ENCODE measurements at regions not wholly inside any gene's neighbourhood (a gene's known extent, or its start where the extent isn't known, plus 50 kb on each side); places are given as distances from the start of the nearest gene placed in this dataset.

DNA sequence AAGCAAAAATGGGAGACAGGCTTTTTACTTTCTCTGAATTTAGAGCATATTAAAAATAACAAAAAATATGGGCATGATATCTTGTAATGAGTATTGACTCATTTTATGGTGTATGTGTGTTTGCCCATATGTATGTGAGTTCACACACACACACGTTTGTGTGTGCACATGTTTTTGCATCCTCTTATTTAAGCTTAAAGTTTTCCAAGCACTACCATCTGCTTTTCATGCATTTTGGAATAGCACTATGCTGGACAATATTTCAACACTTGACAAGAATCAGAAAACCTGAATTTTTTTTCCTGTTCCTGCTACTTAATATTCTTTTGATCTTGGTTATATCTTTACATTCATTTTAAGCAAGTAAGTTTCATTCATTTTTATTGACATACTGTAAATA lies 872.7 kb downstream of the OTOL1 start:
- POLR2A ChIA-PET = no interaction called here
- H3F3A ChIP-seq (replicated peaks; ENCODE audit: insufficient read depth) = no peaks in the 10 kb centered on the region
- no peak for DNase-seq
- no peak overlapping the region for H3K4me2 ChIP-seq
- no peak overlapping the region for H3K27ac ChIP-seq (ENCODE audit: low read depth in 2 of 2, low read length in 1 of 2)
- no peak overlapping the region for H2AFZ ChIP-seq (ENCODE audit: low read depth)
- H3K9me3 ChIP-seq = no peaks in the 10 kb centered on the region
- no peaks in the 10 kb centered on the region for H3K36me3 ChIP-seq (replicated peaks in 1 of 2; ENCODE audit: control insufficient read depth in 1 of 2, insufficient read depth in 2 of 2, low read length in 1 of 2)
- H4K20me1 ChIP-seq (ENCODE audit: insufficient read depth) = no peaks in the 10 kb centered on the region
- H3K4me3 ChIP-seq (ENCODE audit: low read depth in 2 of 2, low read length in 1 of 2) = no peak overlapping the region
- CTCF ChIA-PET = interaction anchor here (0.9 kb wide), 1 partner anchor 8 kb away, joined by 3 read pairs; no protein-coding TSS in a partner anchor
- TF ChIP-seq, protein P1, sequence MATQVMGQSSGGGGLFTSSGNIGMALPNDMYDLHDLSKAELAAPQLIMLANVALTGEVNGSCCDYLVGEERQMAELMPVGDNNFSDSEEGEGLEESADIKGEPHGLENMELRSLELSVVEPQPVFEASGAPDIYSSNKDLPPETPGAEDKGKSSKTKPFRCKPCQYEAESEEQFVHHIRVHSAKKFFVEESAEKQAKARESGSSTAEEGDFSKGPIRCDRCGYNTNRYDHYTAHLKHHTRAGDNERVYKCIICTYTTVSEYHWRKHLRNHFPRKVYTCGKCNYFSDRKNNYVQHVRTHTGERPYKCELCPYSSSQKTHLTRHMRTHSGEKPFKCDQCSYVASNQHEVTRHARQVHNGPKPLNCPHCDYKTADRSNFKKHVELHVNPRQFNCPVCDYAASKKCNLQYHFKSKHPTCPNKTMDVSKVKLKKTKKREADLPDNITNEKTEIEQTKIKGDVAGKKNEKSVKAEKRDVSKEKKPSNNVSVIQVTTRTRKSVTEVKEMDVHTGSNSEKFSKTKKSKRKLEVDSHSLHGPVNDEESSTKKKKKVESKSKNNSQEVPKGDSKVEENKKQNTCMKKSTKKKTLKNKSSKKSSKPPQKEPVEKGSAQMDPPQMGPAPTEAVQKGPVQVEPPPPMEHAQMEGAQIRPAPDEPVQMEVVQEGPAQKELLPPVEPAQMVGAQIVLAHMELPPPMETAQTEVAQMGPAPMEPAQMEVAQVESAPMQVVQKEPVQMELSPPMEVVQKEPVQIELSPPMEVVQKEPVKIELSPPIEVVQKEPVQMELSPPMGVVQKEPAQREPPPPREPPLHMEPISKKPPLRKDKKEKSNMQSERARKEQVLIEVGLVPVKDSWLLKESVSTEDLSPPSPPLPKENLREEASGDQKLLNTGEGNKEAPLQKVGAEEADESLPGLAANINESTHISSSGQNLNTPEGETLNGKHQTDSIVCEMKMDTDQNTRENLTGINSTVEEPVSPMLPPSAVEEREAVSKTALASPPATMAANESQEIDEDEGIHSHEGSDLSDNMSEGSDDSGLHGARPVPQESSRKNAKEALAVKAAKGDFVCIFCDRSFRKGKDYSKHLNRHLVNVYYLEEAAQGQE (IDR thresholded peaks at IDR 0.05; ENCODE audit: low read depth, low read length) = no peak
- TF ChIP-seq, protein P2, sequence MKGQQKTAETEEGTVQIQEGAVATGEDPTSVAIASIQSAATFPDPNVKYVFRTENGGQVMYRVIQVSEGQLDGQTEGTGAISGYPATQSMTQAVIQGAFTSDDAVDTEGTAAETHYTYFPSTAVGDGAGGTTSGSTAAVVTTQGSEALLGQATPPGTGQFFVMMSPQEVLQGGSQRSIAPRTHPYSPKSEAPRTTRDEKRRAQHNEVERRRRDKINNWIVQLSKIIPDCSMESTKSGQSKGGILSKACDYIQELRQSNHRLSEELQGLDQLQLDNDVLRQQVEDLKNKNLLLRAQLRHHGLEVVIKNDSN (IDR thresholded peaks at IDR 0.05; ENCODE audit: borderline replicate concordance, low read depth) = no peak
- H3K79me2 ChIP-seq (ENCODE audit: insufficient read depth) = no peaks in the 10 kb centered on the region
- H3K4me1 ChIP-seq (ENCODE audit: control insufficient read depth in 1 of 2, insufficient read depth in 2 of 2, low read depth in 1 of 2, low read length in 1 of 2) = no peaks in the 10 kb centered on the region; a peak in 1 of 4 replicates
- no peak overlapping the region for H3K9ac ChIP-seq
- no peaks in the 10 kb centered on the region for H3K27me3 ChIP-seq (ENCODE audit: insufficient read depth)
- WGBS (ENCODE audit: low lambda C conversion rate) = 69% methylated on average over 1 of the region's 1 CpG
- H3K9me2 ChIP-seq = no peaks in the 10 kb centered on the region

DNA sequence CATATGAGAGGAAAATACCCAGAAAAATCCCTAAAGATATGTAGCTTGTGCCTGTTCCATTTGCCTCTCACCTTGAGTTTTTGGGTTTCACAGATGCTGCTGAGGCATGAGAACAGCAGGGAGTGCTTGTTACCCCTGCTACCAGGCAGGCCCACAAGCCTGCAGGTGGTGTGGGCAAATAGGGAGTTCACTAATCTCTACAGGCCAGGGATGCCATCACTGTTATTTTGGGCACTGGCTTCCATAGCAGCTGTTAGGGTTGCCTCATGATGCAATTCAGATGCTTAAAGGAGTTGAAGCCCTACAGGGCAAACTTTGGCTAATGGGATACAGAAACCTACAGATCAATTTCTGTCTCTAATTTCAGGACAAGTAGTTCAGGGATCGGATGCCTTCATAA lies 873.5 kb downstream of the OTOL1 start:
- Histone ChIP-seq H3F3A (replicated peaks; ENCODE audit: insufficient read depth) (no peaks in the 10 kb centered on the region), H2AFZ (ENCODE audit: low read depth) (no peak overlapping the region), H3K9me2 (no peaks in the 10 kb centered on the region), H3K4me2 (no peak overlapping the region), H3K9me3 (peaks cover 5% of the 10 kb centered on the region; the same call in 1 of the 2 replicates), H3K27ac (ENCODE audit: low read depth in 2 of 2, low read length in 1 of 2) (no peak overlapping the region), H3K9ac (no peak overlapping the region), H4K20me1 (ENCODE audit: insufficient read depth) (no peaks in the 10 kb centered on the region), H3K79me2 (ENCODE audit: insufficient read depth) (no peaks in the 10 kb centered on the region), H3K27me3 (ENCODE audit: insufficient read depth) (no peaks in the 10 kb centered on the region), H3K4me1 (ENCODE audit: control insufficient read depth in 1 of 2, insufficient read depth in 2 of 2, low read depth in 1 of 2, low read length in 1 of 2) (no peaks in the 10 kb centered on the region; a peak in 1 of 4 replicates), H3K36me3 (replicated peaks in 1 of 2; ENCODE audit: control insufficient read depth in 1 of 2, insufficient read depth in 2 of 2, low read length in 1 of 2) (no peaks in the 10 kb centered on the region), H3K4me3 (ENCODE audit: low read depth in 2 of 2, low read length in 1 of 2) (no peak overlapping the region)
- DNase-seq = no peak
- TF ChIP-seq RCOR1 (IDR thresholded peaks at IDR 0.05; ENCODE audit: low read length) (no peak), RAD21 (IDR thresholded peaks at IDR 0.05; ENCODE audit: low read length) (no peak), MXI1 (IDR thresholded peaks at IDR 0.05; ENCODE audit: low read depth, low read length) (no peak)
- 92% methylated on average over 1 of the region's 1 CpG for WGBS (ENCODE audit: low lambda C conversion rate)
- ChIA-PET CTCF (interaction anchor here (0.9 kb wide), 1 partner anchor 9 kb away, joined by 3 read pairs; no protein-coding TSS in a partner anchor), POLR2A (no interaction called here)

DNA sequence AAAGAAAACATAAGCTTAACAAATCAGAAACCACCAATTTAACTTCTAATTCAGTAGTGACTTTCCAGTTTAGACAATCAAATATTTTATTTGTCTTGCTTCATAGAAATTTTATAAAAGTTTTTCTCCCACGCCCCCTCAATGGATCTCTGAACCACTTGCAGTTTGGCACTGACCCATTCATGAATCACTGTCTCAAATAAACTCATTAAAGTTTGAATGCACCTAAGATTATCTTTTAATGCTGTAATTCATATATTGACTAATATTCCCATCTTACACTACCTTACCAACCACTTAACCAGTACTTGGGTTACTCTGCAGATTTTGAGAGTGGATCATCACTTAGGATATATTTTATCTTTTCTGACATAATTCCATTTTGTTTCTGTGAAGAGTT lies 880.2 kb downstream of the OTOL1 start:
- Histone ChIP-seq H3K9me2 (peaks cover 4% of the 10 kb centered on the region; the same call in 1 of the 2 replicates), H3K27ac (ENCODE audit: low read depth in 2 of 2, low read length in 1 of 2) (no peak overlapping the region), H3K9ac (no peak overlapping the region), H3K4me2 (no peak overlapping the region), H3K79me2 (ENCODE audit: insufficient read depth) (no peaks in the 10 kb centered on the region), H3K4me3 (ENCODE audit: low read depth in 2 of 2, low read length in 1 of 2) (no peak overlapping the region), H3K36me3 (replicated peaks in 1 of 2; ENCODE audit: control insufficient read depth in 1 of 2, insufficient read depth in 2 of 2, low read length in 1 of 2) (no peaks in the 10 kb centered on the region), H3F3A (replicated peaks; ENCODE audit: insufficient read depth) (no peaks in the 10 kb centered on the region), H4K20me1 (ENCODE audit: insufficient read depth) (no peaks in the 10 kb centered on the region), H2AFZ (ENCODE audit: low read depth) (no peak overlapping the region), H3K9me3 (peaks cover 5% of the 10 kb centered on the region; the same call in 1 of the 2 replicates), H3K4me1 (ENCODE audit: control insufficient read depth in 1 of 2, insufficient read depth in 2 of 2, low read depth in 1 of 2, low read length in 1 of 2) (no peaks in the 10 kb centered on the region), H3K27me3 (ENCODE audit: insufficient read depth) (no peaks in the 10 kb centered on the region)
- no peak for TF ChIP-seq NFIC (IDR thresholded peaks at IDR 0.05; ENCODE audit: borderline replicate concordance)
- TF ChIP-seq, protein P1 (IDR thresholded peaks at IDR 0.05; ENCODE audit: low read depth, low read length) = no peak
- TF ChIP-seq RAD21 (IDR thresholded peaks at IDR 0.05; ENCODE audit: low read length) = no peak
- no peak for TF ChIP-seq ELF1 (IDR thresholded peaks at IDR 0.05)
- no peak for TF ChIP-seq EP300 (IDR thresholded peaks at IDR 0.05; ENCODE audit: borderline replicate concordance in 1 of 2, low read depth in 1 of 2, low read length in 1 of 2)
- 73% methylated on average over 1 of the region's 1 CpG for WGBS (ENCODE audit: low lambda C conversion rate)
- no peak for DNase-seq
- POLR2A ChIA-PET = no interaction called here
- CTCF ChIA-PET = no interaction called here
